ENCODE measurements at regions not wholly inside any gene's neighbourhood (a gene's known extent, or its start where the extent isn't known, plus 50 kb on each side); places are given as distances from the start of the nearest gene placed in this dataset.

- in situ Hi-C loops (cut with HindIII; ENCODE audit: low pct_ligation_motif_present, low sequenced_read_pairs) = no loop called here
- no peak for TF ChIP-seq CTCF (IDR thresholded peaks at IDR 0.05; ENCODE audit: low read depth, low read length, missing control alignments)
- H3K4me3 ChIP-seq (ENCODE audit: low read depth, low read length) = no peak overlapping the region
- no peak overlapping the region for H3K27ac ChIP-seq
- H3K27me3 ChIP-seq (replicated peaks) = no peaks in the 10 kb centered on the region
- H3K36me3 ChIP-seq (replicated peaks) = no peaks in the 10 kb centered on the region
- DNase-seq = no peak
Observed at GRCh38 chr2:216951171-216951570, 91.3 kb upstream of the TNP1 start.

- Histone ChIP-seq H3K36me3 (replicated peaks) (no peaks in the 10 kb centered on the region), H3K27ac (no peak overlapping the region), H3K27me3 (replicated peaks) (no peaks in the 10 kb centered on the region), H3K4me3 (ENCODE audit: low read depth, low read length) (no peak overlapping the region)
- TF ChIP-seq CTCF (IDR thresholded peaks at IDR 0.05; ENCODE audit: low read depth, low read length, missing control alignments) = no peak
- DNase-seq = no peak
- in situ Hi-C loops (cut with HindIII; ENCODE audit: low pct_ligation_motif_present, low sequenced_read_pairs) = no loop called here
Observed at GRCh38 chr2:216950547-216950946, 90.7 kb upstream of the TNP1 start.

- Histone ChIP-seq H3K27ac (no peak overlapping the region), H3K4me3 (ENCODE audit: low read depth, low read length) (no peak overlapping the region), H3K36me3 (replicated peaks) (no peaks in the 10 kb centered on the region), H3K27me3 (replicated peaks) (no peaks in the 10 kb centered on the region)
- no peak for DNase-seq
- in situ Hi-C loops (cut with HindIII; ENCODE audit: low pct_ligation_motif_present, low sequenced_read_pairs) = no loop called here
- no peak for TF ChIP-seq CTCF (IDR thresholded peaks at IDR 0.05; ENCODE audit: low read depth, low read length, missing control alignments)
Observed at GRCh38 chr2:216949700-216950413, 90.0 kb upstream of the TNP1 start.

GRCh38 chr2:216947055-216947454 is 87.2 kb upstream of the TNP1 start:
- no peak overlapping the region for H3K4me3 ChIP-seq (ENCODE audit: low read depth, low read length)
- in situ Hi-C loops (cut with HindIII; ENCODE audit: low pct_ligation_motif_present, low sequenced_read_pairs) = no loop called here
- H3K27ac ChIP-seq = no peak overlapping the region
- no peak for DNase-seq
- no peaks in the 10 kb centered on the region for H3K36me3 ChIP-seq (replicated peaks)
- H3K27me3 ChIP-seq (replicated peaks) = no peaks in the 10 kb centered on the region
- TF ChIP-seq CTCF (IDR thresholded peaks at IDR 0.05; ENCODE audit: low read depth, low read length, missing control alignments) = no peak

- no peak for TF ChIP-seq CTCF (IDR thresholded peaks at IDR 0.05; ENCODE audit: low read depth, low read length, missing control alignments)
- in situ Hi-C loops (cut with HindIII; ENCODE audit: low pct_ligation_motif_present, low sequenced_read_pairs) = no loop called here
- H3K36me3 ChIP-seq (replicated peaks) = no peaks in the 10 kb centered on the region
- no peak overlapping the region for H3K4me3 ChIP-seq (ENCODE audit: low read depth, low read length)
- no peak for DNase-seq
- no peak overlapping the region for H3K27ac ChIP-seq
- H3K27me3 ChIP-seq (replicated peaks) = no peaks in the 10 kb centered on the region
Observed at GRCh38 chr2:216944733-216945132, 84.9 kb upstream of the TNP1 start.

- in situ Hi-C loops (cut with HindIII; ENCODE audit: low pct_ligation_motif_present, low sequenced_read_pairs) = no loop called here
- no peaks in the 10 kb centered on the region for H3K27me3 ChIP-seq (replicated peaks)
- no peak for TF ChIP-seq CTCF (IDR thresholded peaks at IDR 0.05; ENCODE audit: low read depth, low read length, missing control alignments)
- no peak overlapping the region for H3K4me3 ChIP-seq (ENCODE audit: low read depth, low read length)
- H3K36me3 ChIP-seq (replicated peaks) = no peaks in the 10 kb centered on the region
- no peak overlapping the region for H3K27ac ChIP-seq
- DNase-seq = no peak
Observed at GRCh38 chr2:216943109-216943508, 83.2 kb upstream of the TNP1 start.

All from brain microvascular endothelial cell (primary cell).